Prostate gland (tissue), 2 donors: ENCODE measurements at regions not wholly inside any gene's neighbourhood (a gene's known extent, or its start where the extent isn't known, plus 50 kb on each side); places are given as distances from the start of the nearest gene placed in this dataset.

Source experiments
- DNase-seq: peaks from one replicate; pipeline ENCODE4 v3.0.0-alpha.2; 2019; ENCODE audit warnings: low spot score
- H3K27ac ChIP-seq, 2 donors: fragments of 200-600 bp; sonication (generic); 2 replicates each; pipeline ENCODE4 v1.5.1; 2017 to 2019
- H3K27me3 ChIP-seq: fragments of 200-600 bp; sonication (generic); replicated peaks from 2 replicates; pipeline ENCODE4 v1.5.1; 2019; ENCODE audit not compliant: insufficient read depth
- H3K36me3 ChIP-seq, 2 donors: fragments of 200-600 bp; sonication (generic); 1 replicate in 1 of 2; 2 replicates in 1 of 2; pipeline versions ENCODE4 v1.5.1 to v1.8.1; 2017 to 2019
- H3K4me1 ChIP-seq: fragments of 200-600 bp; sonication (generic); replicated peaks from 2 replicates; pipeline ENCODE4 v1.5.1; 2019
- H3K4me3 ChIP-seq, 2 donors: fragments of 200-600 bp; sonication (generic); 2 replicates each; pipeline ENCODE4 v1.5.1; 2017 to 2019
- H3K9me3 ChIP-seq: fragments of 200-600 bp; sonication (generic); 2 replicates; pipeline ENCODE4 v1.5.1; 2017
- CTCF ChIP-seq, 4 experiments: fragments of 200-600 bp in 2 of 4; fragments of 450-650 bp in 2 of 4; sonication (generic) in 2 of 4; IDR thresholded peaks; 1 replicate in 3 of 4; 2 replicates in 1 of 4; pipeline ENCODE4 v1.5.1; 2016 to 2019; ENCODE audit warnings: antibody characterized with exemption in 4 of 4, mild to moderate bottlenecking in 2 of 4, moderate library complexity in 2 of 4
- POLR2A ChIP-seq: fragments of 450-650 bp; IDR thresholded peaks from one replicate; pipeline ENCODE4 v1.6.1; 2016; ENCODE audit warnings: antibody characterized with exemption, mild to moderate bottlenecking
- POLR2AphosphoS5 ChIP-seq: sonication (generic); formaldehyde crosslinking; IDR thresholded peaks from one replicate; pipeline ENCODE4 v1.6.1; 2017; ENCODE audit warnings: antibody characterized with exemption
- WGBS: methylation state at CpG from one replicate; pipeline ENCODE4 v1.1.5; 2018; 5-methylcytosine and 5-hydroxymethylcytosine counted together
- intact Hi-C: fragments of 100-400 bp; cut with DNase I; formaldehyde crosslinking; loops from one replicate; pipeline ENCODE4 v1.14.2; 2022

DNA sequence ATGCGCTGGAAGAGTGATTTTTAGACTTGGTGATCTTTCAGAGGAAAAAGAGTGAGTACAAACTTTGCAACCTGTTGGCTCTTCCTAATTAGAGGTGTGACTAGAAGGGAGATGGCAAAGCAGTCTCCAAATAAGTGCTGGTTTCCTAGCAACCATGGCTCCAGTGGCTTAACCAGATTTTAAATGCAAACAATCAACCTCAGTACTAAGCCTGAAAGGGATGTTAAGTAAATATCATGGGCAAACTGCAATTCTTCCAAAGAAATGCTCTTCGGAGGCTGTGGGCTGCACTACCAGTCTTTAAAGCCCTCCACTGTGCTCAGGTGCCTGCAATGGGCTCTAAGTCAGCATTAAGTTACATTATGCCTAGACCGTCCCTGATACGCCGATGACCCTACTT is 678.1 kb upstream of the CCDC54 start:
- no peaks in the 10 kb centered on the region for H3K36me3 ChIP-seq
- WGBS, result 45% methylated on average over 5 of the region's 5 CpGs
- no peak for DNase-seq
- TF ChIP-seq CTCF (IDR thresholded peaks at IDR 0.05), result no peak
- no peak for TF ChIP-seq POLR2A
- no peak for TF ChIP-seq POLR2AphosphoS5
- H3K4me1 ChIP-seq, result no peaks in the 10 kb centered on the region
- H3K27ac ChIP-seq, result no peak overlapping the region
- intact Hi-C loops, result no loop called here
- H3K4me3 ChIP-seq, result no peak overlapping the region
- no peaks in the 10 kb centered on the region for H3K27me3 ChIP-seq
- no peaks in the 10 kb centered on the region for H3K9me3 ChIP-seq

DNA sequence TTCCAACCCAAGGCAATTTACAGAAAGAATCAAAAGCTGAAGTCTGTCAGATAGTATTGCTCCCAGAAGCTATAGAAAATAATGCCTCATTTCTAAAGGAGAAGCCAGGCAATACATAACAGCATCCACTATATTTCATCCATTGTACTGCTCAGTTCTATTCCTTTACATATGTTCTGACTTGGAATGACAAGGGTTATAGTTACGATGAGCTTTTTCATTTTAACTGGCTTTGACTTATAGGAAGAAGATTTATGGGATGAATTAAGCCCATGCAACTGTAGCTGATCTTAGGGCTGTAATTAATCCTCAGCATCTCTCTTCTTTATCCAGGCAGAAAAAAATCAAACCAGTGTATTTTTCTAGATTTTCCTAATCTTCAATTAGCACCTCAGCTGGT is 676.3 kb upstream of the CCDC54 start:
- DNase-seq, result no peak
- Histone ChIP-seq H3K36me3 (no peaks in the 10 kb centered on the region), H3K4me3 (no peak overlapping the region), H3K4me1 (no peaks in the 10 kb centered on the region), H3K9me3 (no peaks in the 10 kb centered on the region), H3K27ac (no peak overlapping the region), H3K27me3 (no peaks in the 10 kb centered on the region)
- 91% methylated on average over 1 of the region's 1 CpG for WGBS
- intact Hi-C loops, result no loop called here
- TF ChIP-seq POLR2A, result no peak
- no peak for TF ChIP-seq CTCF (IDR thresholded peaks at IDR 0.05)
- no peak for TF ChIP-seq POLR2AphosphoS5

DNA sequence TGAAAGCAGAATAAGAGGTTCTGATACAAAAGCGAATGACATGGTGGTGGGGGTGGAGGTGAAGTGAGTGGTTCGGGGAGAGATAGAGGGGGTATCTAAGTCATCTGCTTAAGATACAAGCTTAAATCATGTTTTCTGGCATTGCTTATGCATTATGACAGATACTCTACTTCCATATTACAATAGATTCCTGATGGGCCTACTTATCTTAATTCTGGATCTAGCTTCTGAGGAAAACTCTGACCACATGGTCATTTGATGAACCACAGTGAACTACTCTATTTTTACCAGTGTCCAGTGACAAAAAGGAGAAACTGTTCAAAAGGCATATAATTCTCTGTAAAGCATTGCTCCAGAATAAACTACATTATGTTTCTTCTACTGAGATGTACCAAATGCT is 673.7 kb upstream of the CCDC54 start:
- Histone ChIP-seq H3K27me3 (no peaks in the 10 kb centered on the region), H3K9me3 (no peaks in the 10 kb centered on the region), H3K27ac (no peak overlapping the region), H3K4me1 (no peaks in the 10 kb centered on the region), H3K4me3 (no peak overlapping the region), H3K36me3 (no peaks in the 10 kb centered on the region)
- intact Hi-C loops, result no loop called here
- DNase-seq, result no peak
- TF ChIP-seq POLR2A (no peak), POLR2AphosphoS5 (no peak), CTCF (IDR thresholded peaks at IDR 0.05) (no peak)
- WGBS, result 91% methylated on average over 2 of the region's 2 CpGs

- intact Hi-C loops, result no loop called here
- DNase-seq, result no peak
- no peaks in the 10 kb centered on the region for H3K4me1 ChIP-seq
- H3K27me3 ChIP-seq, result no peaks in the 10 kb centered on the region
- TF ChIP-seq POLR2AphosphoS5, result no peak
- TF ChIP-seq CTCF (IDR thresholded peaks at IDR 0.05), result no peak
- TF ChIP-seq POLR2A, result no peak
- no peak overlapping the region for H3K4me3 ChIP-seq
- H3K9me3 ChIP-seq, result no peaks in the 10 kb centered on the region
- 92% methylated on average over 1 of the region's 1 CpG for WGBS
- H3K27ac ChIP-seq, result no peak overlapping the region
- H3K36me3 ChIP-seq, result no peaks in the 10 kb centered on the region
These were observed 669.9 kb upstream of the CCDC54 start for GRCh38 chr3:106707347-106707746.

DNA sequence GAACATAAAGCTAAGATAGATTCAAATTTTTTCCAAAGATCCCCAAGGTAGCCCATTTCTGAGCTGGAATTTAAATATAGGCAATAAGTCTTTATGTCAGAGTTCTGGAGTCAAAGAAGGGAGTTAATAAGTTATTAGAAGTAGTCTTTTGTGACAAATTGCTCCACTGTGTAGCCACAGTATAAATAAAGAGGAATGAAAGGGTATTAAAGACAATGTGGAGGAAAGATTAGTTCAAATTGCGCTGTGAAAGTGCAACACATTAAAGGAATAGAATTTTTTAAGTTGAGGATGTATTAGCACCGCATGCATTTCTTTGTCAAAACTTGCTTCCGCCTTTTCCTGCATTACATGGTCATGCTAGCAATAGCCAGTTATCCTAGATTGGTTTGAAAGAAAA is 666.6 kb upstream of the CCDC54 start:
- intact Hi-C loops, result no loop called here
- Histone ChIP-seq H3K4me3 (no peak overlapping the region), H3K4me1 (no peaks in the 10 kb centered on the region), H3K9me3 (no peaks in the 10 kb centered on the region), H3K27me3 (no peaks in the 10 kb centered on the region), H3K36me3 (no peaks in the 10 kb centered on the region), H3K27ac (no peak overlapping the region)
- no peak for TF ChIP-seq POLR2A
- no peak for TF ChIP-seq CTCF (IDR thresholded peaks at IDR 0.05)
- TF ChIP-seq POLR2AphosphoS5, result no peak
- WGBS, result 89% methylated on average over 3 of the region's 3 CpGs
- DNase-seq, result no peak
